ENCODE measurements at regions not wholly inside any gene's neighbourhood (a gene's known extent, or its start where the extent isn't known, plus 50 kb on each side); places are given as distances from the start of the nearest gene placed in this dataset.

- no peak for TF ChIP-seq CTCF (conservative IDR thresholded peaks at IDR 0.05 in 1 of 2, IDR thresholded peaks at IDR 0.05 in 1 of 2; ENCODE audit: extremely low read depth in 1 of 2, insufficient read depth in 1 of 2, low read depth in 1 of 2, low read length in 2 of 2)
- TF ChIP-seq EZH2 (IDR thresholded peaks at IDR 0.05; ENCODE audit: borderline replicate concordance, low read length), result no peak
Measured at GRCh38 chr12:20309504-20310148, 58.7 kb upstream of the PDE3A start.

All from mammary epithelial cell (primary cell).